Astrocyte (in vitro differentiated cells and primary cell): ENCODE measurements at regions not wholly inside any gene's neighbourhood (a gene's known extent, or its start where the extent isn't known, plus 50 kb on each side); places are given as distances from the start of the nearest gene placed in this dataset.

ENCODE experiments used
- DNase-seq: peaks from one replicate; pipeline ENCODE4 v3.0.0-alpha.2; 2010; ENCODE audit warnings: low read depth
- FAIRE-seq: peaks from 2 replicates; lab custom pipeline; 2011; peaks lifted over from hg19 to GRCh38; lab: Jason Lieb, UNC
- H2AFZ ChIP-seq: 2 replicates; pipeline ENCODE4 v1.6.0; 2012; ENCODE audit warnings: low read depth, low read length, inconsistent platforms
- H3K27ac ChIP-seq: 2 replicates; pipeline ENCODE4 v1.5.1; 2011; ENCODE audit warnings: low read depth, low read length, inconsistent platforms
- H3K27me3 ChIP-seq: 2 replicates; pipeline ENCODE4 v1.6.0; 2011; ENCODE audit warnings: low read length, inconsistent platforms; ENCODE audit not compliant: insufficient read depth
- H3K36me3 ChIP-seq: 2 replicates; pipeline ENCODE4 v1.5.1; 2011; ENCODE audit warnings: low read length, inconsistent platforms; ENCODE audit not compliant: insufficient read depth
- H3K4me1 ChIP-seq: 2 replicates; pipeline ENCODE4 v1.5.1; 2011; ENCODE audit warnings: low read length, inconsistent platforms; ENCODE audit not compliant: insufficient read depth
- H3K4me2 ChIP-seq: 2 replicates; pipeline ENCODE4 v1.6.0; 2012; ENCODE audit warnings: low read length, inconsistent platforms
- H3K4me3 ChIP-seq: 2 replicates; pipeline ENCODE4 v1.5.1; 2011; ENCODE audit warnings: low read depth, mild to moderate bottlenecking, low read length, inconsistent platforms; ENCODE audit not compliant: insufficient read depth
- H3K79me2 ChIP-seq: 2 replicates; pipeline ENCODE4 v1.6.0; 2012; ENCODE audit warnings: mild to moderate bottlenecking, low read length, inconsistent platforms; ENCODE audit not compliant: insufficient read depth
- H3K9ac ChIP-seq: 2 replicates; pipeline ENCODE4 v1.6.0; 2012; ENCODE audit warnings: mild to moderate bottlenecking, low read length, inconsistent platforms
- H3K9me3 ChIP-seq: 2 replicates; pipeline ENCODE4 v1.5.1; 2012; ENCODE audit warnings: low read depth, mild to moderate bottlenecking, low read length, inconsistent platforms; ENCODE audit not compliant: insufficient read depth
- H4K20me1 ChIP-seq: 2 replicates; pipeline ENCODE4 v1.6.0; 2012; ENCODE audit warnings: low read length, inconsistent platforms; ENCODE audit not compliant: insufficient read depth
- H3K27ac Mint-ChIP-seq: one replicate; pipeline ENCODE4 v1.8.0; 2021; ENCODE audit warnings: mild to moderate bottlenecking, mixed read lengths; ENCODE audit not compliant: unreplicated experiment
- H3K27me3 Mint-ChIP-seq: one replicate; pipeline ENCODE4 v1.8.0; 2021; ENCODE audit warnings: low read depth, mixed read lengths; ENCODE audit not compliant: unreplicated experiment
- H3K36me3 Mint-ChIP-seq: one replicate; pipeline ENCODE4 v1.8.0; 2021; ENCODE audit warnings: low read depth, mixed read lengths; ENCODE audit not compliant: unreplicated experiment
- H3K4me1 Mint-ChIP-seq: one replicate; pipeline ENCODE4 v1.8.0; 2021; ENCODE audit warnings: low read depth, mixed read lengths; ENCODE audit not compliant: unreplicated experiment
- H3K4me3 Mint-ChIP-seq: one replicate; pipeline ENCODE4 v1.8.0; 2021; ENCODE audit warnings: mild to moderate bottlenecking, moderate library complexity, mixed read lengths; ENCODE audit not compliant: unreplicated experiment
- H3K9me3 Mint-ChIP-seq: one replicate; pipeline ENCODE4 v1.8.0; 2021; ENCODE audit warnings: mild to moderate bottlenecking, mixed read lengths; ENCODE audit not compliant: unreplicated experiment
- EZH2 ChIP-seq: IDR thresholded peaks from 2 replicates; pipeline ENCODE4 v1.6.1; 2012; ENCODE audit warnings: mild to moderate bottlenecking, low read length, inconsistent platforms; ENCODE audit not compliant: insufficient read depth
- TF ChIP-seq, protein P1 (sequence below): IDR thresholded peaks from 2 replicates; pipeline ENCODE4 v1.5.1; 2011; ENCODE audit warnings: low read depth, mild to moderate bottlenecking, inconsistent platforms, low read length, moderate library complexity; ENCODE audit not compliant: insufficient read depth

DNA sequence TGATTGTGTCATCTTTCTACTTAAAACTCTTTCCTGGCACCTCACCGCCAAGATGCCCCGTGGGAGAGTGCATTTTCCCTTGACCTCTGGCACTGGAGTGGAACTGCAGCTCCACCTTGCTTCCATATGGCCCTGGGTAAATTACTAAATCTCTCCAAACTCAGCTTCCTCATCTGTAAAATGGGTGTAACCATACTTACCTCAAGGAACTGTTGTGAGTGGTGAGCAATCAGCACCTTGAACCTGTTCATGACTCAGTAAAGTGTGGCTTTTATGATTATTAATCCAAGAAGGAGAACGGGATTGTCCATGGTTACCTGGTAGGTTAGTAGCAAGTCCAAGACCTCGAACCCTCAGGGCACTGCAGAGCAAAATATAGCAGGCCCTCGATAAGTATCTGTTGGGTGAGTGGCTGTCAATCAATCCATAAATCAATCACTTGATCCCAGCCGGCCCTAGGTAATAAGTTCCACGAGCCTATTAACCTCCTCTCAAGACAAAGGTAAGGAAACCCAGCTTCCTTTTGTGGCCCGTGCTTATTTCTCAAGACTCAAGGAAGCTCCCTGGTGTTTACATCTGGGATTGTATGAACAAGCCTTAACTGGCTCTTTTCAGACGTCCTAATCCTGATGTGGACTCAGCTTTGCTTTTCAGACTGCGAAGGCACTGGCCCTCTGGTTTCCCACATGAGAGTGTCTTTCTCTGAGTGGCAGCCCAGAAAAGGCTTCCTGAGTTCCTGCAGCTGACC is 114.0 kb upstream of the GJB5 start:
- peaks cover 38% of the 10 kb centered on the region for H3K27me3 Mint-ChIP-seq
- no peak overlapping the region for H3K27ac ChIP-seq
- no peak for TF ChIP-seq EZH2
- TF ChIP-seq, protein P1, sequence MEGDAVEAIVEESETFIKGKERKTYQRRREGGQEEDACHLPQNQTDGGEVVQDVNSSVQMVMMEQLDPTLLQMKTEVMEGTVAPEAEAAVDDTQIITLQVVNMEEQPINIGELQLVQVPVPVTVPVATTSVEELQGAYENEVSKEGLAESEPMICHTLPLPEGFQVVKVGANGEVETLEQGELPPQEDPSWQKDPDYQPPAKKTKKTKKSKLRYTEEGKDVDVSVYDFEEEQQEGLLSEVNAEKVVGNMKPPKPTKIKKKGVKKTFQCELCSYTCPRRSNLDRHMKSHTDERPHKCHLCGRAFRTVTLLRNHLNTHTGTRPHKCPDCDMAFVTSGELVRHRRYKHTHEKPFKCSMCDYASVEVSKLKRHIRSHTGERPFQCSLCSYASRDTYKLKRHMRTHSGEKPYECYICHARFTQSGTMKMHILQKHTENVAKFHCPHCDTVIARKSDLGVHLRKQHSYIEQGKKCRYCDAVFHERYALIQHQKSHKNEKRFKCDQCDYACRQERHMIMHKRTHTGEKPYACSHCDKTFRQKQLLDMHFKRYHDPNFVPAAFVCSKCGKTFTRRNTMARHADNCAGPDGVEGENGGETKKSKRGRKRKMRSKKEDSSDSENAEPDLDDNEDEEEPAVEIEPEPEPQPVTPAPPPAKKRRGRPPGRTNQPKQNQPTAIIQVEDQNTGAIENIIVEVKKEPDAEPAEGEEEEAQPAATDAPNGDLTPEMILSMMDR: no peak
- H3K79me2 ChIP-seq: no peaks in the 10 kb centered on the region
- H3K9me3 ChIP-seq: no peaks in the 10 kb centered on the region
- H3K4me1 Mint-ChIP-seq: no peaks in the 10 kb centered on the region
- no peaks in the 10 kb centered on the region for H3K36me3 Mint-ChIP-seq
- DNase-seq (no peak), FAIRE-seq (no peak)
- H3K4me1 ChIP-seq: no peaks in the 10 kb centered on the region
- no peaks in the 10 kb centered on the region for H3K36me3 ChIP-seq
- no peaks in the 10 kb centered on the region for H3K9me3 Mint-ChIP-seq
- H3K27ac Mint-ChIP-seq: no peak overlapping the region
- no peak overlapping the region for H3K9ac ChIP-seq
- no peak overlapping the region for H3K4me3 Mint-ChIP-seq
- H4K20me1 ChIP-seq: no peaks in the 10 kb centered on the region
- no peak overlapping the region for H3K4me2 ChIP-seq
- no peak overlapping the region for H2AFZ ChIP-seq
- H3K27me3 ChIP-seq: peaks cover 2% of the 10 kb centered on the region
- H3K4me3 ChIP-seq: no peak overlapping the region

DNA sequence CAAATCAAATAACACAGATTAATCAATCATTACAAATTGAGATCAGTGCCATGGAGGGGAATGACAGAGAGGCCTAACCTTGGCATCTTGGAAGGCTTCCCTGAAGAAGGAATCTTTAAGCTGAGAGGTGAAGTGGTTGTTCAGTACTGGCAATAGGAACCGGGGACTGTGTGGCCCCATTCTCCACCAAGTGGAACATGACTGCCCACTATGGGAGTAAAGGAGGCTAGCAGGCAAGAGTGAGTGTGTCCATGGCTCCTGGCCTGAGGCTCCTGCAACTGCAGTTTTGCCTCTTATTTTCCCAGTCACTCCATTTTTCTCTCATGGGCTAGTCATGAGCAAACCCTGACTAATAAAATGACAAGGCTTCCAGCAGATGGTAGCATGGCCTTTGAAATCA is 112.2 kb upstream of the GJB5 start:
- no peak overlapping the region for H3K27ac Mint-ChIP-seq
- no peaks in the 10 kb centered on the region for H3K9me3 ChIP-seq

More for the DNA sequence above, 112.2 kb upstream of the GJB5 start:
- Mint-ChIP-seq H3K9me3 (no peaks in the 10 kb centered on the region), H3K36me3 (no peaks in the 10 kb centered on the region), H3K4me1 (no peaks in the 10 kb centered on the region), H3K4me3 (no peak overlapping the region), H3K27me3 (peaks cover 48% of the 10 kb centered on the region)
- H3K4me1 ChIP-seq: no peaks in the 10 kb centered on the region
- no peak for FAIRE-seq
- no peak overlapping the region for H3K4me3 ChIP-seq
- H3K79me2 ChIP-seq: no peaks in the 10 kb centered on the region
- no peak overlapping the region for H3K4me2 ChIP-seq
- H2AFZ ChIP-seq: no peak overlapping the region
- H3K27me3 ChIP-seq: peaks cover 2% of the 10 kb centered on the region
- no peak overlapping the region for H3K27ac ChIP-seq
- H4K20me1 ChIP-seq: no peaks in the 10 kb centered on the region
- no peaks in the 10 kb centered on the region for H3K36me3 ChIP-seq
- TF ChIP-seq, protein P1: no peak
- TF ChIP-seq EZH2: no peak
- DNase-seq: no peak
- no peak overlapping the region for H3K9ac ChIP-seq
